ELR (cell line): ENCODE measurements at regions not wholly inside any gene's neighbourhood (a gene's known extent, or its start where the extent isn't known, plus 50 kb on each side); places are given as distances from the start of the nearest gene placed in this dataset.
"Not testable (repeated sequence)": the region's sequence is repeated elsewhere in the genome, so short reads cannot be mapped to it uniquely, and the experiment has no call there.

ENCODE experiments used
- DNase-seq: peaks from one replicate; pipeline ENCODE4 v3.0.0-alpha.2; 2015; ENCODE audit warnings: low read depth

DNA sequence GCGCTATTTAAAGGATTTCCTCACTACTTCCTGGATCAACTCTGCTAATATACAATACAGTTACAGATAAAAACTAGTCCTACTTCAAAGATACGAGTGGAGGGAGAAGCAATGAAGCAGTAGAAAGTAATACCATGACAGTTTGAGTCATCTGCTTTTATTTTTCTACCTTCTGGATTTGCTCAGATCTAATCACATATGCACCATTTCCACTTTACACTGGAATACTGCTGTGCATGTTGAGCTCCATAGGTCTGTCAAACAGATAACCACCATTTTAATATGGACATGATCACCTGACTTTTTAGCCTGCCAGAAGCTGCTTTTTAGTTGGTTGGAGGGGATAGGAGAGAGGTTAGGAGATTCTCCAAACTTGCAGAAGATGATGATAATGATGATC lies 92.5 kb downstream of the MMUT start:
- DNase-seq, result no peak

DNA sequence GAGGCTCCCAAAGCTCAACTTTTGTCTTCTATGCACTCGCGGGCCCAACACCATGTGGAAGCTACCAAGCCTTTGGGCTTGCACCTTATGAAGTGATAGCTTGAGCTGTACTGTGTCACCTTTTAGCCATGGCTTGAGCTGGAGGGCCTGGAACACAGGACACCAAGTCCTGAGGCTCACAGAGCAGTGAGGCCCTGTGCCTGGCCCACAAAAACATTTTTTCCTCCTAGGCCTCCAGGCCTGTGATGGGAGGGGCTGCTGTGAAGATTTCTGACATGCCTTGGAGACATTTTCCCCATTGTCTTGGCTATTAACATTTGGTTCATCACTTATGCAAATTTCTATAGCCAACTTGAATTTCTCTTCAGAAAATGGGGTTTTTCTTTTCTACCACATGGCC lies 96.5 kb downstream of the MMUT start:
- DNase-seq, result no peak

DNA sequence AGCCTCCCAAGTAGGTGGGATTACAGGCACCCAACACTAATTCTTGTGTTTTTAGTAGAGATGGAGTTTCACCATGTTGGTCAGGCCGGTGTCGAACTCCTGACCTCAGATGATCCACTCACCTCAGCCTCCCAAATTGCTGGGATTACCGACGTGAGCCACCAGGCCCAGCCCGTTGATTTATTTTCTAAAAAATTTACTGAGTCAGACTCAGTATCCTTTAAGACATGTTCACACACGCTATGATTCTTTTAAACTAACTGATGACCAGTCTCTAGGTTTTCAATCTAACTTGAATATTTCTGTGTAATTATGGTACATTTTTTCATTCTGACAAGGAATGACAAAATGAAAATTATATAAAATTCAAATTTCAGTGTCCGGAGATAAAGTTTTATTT lies 114.5 kb downstream of the MMUT start:
- no peak for DNase-seq

DNA sequence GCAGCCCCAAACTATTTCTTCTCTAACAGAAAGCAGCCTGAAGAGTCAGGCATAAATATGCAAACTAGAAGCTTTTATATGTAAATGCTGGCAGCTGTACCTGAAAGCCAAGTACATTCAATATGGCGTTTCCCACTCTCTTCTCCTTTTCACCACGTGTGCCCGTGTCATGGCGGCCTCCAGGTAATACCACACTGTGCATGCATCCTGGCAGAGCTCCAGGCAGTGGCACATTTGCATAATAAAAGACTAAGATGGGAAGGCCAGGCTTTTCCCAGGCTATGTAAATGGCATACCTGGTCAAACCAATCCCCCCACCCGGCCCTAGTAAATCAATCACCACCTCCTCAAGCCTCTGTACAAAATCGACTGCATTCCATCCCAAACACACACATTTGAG lies 120.6 kb downstream of the MMUT start:
- DNase-seq, result no peak

DNA sequence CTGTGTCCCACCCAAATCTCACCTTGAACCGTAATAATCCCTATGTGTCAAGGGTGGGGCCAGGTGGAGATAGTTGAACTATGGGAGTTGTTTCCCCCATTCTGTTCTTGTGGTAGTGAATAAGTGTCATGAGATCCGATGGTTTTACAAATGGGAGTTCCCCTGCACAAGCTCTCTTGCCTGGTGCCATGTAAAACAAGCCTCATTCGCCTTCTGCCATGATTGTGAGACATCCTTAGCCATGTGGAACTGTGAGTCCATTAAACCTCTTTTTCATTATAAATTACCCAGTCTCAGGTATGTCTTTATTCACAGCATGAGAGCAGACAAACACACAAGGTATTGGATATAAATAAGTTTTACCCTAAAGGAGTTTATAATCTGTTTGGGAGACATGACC lies 121.2 kb downstream of the MMUT start:
- no peak for DNase-seq

DNA sequence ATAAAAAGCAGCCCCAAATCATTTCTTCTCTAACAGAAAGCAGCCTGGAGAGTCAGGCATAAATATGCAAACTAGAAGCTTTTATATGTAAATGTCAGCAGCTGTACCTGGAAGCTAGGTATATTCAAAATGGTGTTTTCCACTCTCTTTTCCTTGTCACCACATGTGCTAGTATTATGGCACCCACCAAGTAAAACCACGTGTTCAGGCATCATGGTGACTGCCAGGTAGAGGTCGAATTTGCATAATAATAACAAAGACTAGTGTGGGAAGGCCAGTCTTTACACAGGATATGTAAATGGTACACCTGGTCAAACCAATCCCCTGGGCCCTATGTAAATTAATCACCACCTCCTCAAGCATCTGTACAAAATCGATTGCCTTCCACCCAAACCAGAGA lies 124.0 kb downstream of the MMUT start:
- DNase-seq, result no peak

DNA sequence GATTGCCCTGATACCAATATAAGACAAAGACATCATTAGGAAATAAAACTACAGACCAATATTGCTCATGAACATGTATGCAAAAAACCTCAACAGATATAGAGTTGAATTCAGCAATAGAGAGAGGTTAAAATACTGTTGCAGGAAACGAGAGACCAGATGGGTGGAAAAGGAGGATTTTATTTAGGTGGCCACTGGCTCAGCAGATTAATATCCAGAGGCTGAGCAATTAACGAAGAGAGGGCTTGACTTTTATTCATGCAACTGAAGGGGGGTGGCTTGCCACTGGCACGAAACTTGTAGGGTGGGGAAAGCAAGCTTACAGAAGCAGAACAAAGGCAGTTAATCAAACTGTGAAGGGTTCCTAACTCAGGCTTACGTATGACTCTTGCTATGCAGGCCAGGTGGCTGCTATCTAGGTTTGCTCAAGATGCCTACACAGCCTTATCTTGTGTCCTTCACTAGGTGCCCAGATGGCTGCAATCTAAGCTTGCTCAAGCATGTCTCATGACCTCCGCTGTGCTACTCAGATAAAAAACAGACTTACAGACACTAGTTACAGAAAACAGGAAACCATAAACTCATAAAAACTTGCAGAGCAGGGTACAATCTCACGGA lies 126.4 kb downstream of the MMUT start:
- no peak for DNase-seq

DNA sequence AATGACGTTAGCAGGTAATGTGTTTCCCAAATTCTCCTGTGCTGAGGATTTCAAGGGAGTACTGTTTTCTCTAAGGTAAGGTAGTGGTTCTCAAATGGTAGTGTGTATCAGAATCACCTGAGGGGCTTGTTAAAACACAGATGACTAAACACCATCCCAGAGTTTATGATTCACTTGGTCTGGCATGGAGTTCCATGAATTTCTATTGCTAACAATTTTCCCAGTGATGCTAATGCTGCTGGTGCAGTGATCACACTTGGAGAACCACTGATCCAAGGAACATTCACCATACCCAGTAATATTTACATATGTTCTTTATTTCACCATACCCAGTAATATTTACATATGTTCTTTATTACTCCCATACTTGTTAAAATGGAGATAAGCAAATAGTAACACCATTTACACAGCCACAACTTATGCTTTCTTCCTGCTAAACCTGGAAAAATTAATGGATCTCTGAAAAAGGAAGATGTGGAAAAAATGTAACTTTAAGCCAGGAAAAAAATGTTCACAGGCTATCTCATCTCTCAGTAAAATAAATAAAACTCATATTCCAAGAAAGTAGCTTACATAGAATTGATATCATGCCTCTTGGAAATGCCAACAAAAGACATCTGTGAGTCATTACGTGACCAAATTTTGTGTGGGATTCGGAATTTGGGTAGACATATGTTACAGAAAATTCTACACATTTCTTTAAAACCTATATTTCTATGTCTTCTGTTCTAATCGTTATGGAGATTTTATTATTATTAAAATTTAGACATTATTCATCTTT lies 129.5 kb downstream of the MMUT start:
- peak; percentile 27 for DNase-seq

DNA sequence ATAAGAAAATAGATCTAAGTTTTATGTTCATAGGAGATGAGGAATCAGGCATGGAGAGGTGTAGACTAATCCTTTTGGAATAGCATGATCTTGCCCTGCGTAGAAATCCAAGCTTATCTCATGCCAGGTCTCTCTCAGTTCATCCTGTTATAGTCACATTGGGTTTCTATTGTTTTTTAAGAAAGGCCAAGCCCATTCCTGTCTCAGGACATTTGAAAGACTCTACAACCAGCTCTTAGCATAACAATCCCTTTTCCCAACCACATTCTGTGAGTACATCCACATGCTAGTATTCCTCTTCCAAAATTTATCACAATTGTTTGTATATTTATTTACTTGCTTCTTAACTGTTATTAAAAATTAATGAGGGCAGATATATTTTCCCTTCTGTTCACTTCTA lies 130.3 kb downstream of the MMUT start:
- DNase-seq, result no peak

DNA sequence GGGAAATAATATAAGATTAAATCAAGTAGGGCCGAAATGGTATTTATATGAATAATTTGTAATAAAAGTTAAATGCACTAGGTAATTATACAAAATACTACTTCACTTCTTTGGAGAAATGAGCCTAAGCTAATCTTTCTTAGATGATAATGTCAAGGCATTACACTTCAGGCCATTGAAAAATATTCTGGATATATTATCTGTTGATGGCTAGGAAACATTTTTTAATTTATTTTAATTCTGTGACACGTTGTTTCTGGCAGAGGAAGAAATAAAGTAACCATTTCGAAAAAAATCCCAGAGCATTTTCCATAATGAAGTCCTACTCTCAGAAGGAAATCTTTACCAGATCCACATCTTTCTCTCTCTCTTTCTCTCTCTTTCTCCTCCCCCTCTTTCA lies 133.9 kb downstream of the MMUT start:
- no peak for DNase-seq

DNA sequence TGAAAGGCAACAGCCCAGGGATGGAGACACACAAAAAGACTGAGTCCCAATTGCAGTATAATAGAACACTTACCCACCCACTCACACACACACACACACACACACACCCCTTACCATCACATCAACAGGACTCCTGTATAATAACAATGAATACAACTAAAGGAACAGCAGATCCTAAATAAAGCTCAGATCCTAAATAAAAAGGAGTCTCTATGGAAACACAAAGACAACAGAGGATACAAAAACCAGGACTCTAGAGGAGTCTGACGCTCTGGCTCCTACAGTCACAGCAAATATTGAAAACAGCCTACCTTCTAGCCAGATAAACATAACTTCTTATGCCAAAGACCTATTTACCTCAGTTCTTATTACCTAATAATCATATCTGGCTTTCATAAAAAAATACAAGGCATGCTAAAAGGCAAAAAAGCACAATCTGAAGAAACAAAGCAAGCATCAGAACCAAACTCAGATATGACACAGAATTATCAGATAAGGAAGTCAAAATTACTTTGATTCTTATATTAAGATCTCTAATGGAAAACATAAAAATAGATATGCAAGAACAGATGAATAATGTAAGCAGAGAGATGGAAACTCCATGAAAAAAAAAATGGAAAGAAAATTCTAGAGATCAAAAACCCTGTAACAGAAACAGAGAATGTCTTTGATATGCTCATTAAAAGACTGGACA lies 134.9 kb downstream of the MMUT start:
- no peak for DNase-seq

DNA sequence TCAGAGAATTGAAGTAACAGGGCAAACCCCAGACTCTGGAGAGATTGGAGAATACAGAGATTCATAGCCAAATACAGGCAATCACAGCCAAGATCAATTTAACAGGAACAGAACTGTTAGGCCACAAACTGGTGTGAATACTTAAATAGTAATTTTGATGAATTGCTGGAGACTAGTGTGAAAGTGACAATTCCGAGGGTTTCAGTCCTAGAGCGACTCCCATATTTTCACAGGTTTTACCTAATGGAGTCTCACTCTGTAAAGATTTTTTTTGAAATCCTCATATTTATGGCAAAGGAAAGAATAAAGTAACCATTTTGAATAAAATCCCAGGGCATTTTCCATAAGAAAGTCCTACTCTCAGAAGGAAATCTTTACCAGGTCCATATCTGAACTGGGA lies 135.5 kb downstream of the MMUT start:
- DNase-seq, result no peak

DNA sequence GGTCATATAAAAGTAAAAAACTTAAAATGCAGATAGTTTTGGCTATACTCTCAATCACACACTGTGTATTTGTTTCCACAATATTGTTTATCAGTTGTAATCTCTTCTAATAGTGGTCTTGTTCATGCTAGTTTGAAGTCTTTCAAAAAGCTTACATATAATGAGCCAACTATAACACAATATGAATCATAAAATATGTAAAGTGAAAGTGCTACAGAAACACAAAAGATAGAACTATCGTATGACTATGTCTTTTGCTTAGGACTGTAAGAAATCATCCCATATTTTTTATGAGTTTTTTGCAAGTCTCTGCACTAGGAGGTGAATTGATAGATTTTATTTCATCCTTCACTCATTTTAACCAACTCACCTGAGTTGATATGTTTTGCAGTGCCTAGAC lies 136.0 kb downstream of the MMUT start:
- DNase-seq, result peak; percentile 27

DNA sequence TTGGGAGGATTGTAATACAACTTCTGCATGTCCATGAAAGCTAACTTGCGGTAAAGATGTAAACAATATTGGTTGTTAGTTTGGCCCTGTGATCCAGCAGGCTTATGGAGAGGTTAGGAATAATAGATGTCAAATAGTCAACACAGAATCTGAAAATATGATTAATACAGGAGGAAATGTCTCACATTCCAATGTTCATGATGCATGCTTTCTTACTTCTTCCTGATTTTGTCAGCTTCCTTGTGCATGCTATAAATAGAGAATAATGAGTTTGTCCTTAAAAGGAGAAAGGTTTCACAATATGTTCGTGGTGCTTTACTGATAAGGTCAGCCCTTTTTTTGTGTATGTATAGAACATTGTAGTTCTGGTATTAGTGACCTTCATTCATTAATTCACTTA lies 136.7 kb downstream of the MMUT start:
- peak; percentile 86 for DNase-seq

DNA sequence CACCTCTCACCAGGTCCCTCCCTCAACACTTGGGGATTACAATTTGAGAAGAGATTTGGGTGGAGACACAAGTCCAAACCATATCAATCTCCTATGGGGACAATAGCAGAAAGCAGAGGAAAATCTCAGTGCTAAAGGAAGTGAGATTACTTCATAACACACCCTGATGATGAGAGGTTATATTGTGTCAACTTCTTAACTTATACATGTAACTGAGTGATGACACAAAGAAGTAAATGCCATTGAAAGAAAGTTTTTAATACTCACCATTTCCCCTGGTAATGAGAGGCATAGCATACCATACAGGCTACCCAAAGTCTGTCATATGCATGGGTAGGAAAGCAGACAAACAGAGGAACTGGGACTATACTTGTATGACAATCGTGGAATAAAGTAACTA lies 137.2 kb downstream of the MMUT start:
- DNase-seq, result peak; percentile 27

DNA sequence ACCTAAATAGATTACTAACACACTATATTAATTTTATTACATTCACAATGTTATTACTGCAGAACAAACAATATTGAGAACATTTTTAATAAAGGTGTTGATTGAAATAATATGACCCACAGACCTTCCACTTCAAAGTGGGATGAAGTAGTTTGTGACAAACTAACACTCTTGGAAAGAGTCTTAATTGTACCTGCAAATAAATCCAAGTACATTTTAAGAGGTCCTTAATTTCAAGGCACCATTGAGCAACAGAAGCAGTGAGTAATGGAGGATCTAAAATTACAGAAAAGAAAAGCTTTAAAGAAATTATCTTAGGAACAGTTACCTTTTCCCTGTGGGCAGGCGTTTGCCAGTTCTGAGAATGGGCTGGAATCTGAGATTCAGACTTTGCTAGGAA lies 140.2 kb downstream of the MMUT start:
- DNase-seq, result no peak

DNA sequence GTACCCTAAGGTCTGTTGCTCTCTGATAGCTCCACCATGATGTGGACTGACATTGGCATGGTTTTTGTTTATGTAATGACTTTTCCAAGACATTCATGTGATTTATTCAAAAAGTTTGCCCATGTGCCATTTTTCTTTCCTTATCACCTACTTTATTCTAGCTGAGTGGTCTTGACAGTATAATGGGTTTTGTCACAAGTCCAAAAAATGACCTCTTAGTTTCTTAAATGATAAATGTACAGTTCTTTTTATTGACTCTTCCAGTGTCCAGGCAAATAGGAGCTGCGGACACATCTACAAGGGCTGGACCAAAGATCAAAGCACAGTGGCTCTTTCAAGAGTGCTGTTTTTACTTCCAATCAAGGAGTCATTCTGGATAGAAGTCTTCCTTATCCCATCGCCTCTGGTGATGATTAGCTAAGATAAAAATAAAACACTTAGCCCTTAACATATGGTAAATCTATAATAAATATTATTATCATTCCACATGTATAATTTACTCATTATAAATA lies 141.4 kb downstream of the MMUT start:
- DNase-seq, result no peak

DNA sequence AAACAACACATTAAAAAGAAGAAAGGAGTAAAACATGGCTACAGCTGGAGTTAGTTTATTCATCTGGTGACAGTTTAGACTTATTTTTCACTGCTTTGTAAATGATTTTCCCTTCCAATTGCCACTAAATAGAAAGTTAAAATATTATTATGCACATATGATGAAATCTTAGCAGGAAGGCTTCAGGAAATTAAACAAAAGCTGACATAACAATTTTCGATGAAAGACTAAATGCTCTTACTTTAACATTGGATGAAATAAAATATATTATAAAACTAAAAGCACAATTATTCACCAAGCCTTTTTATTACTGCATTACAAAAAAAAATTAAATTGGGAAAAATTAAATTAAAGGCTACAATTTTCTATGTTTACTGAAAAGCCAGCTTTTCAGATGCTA lies 158.0 kb downstream of the MMUT start:
- DNase-seq, result no peak

DNA sequence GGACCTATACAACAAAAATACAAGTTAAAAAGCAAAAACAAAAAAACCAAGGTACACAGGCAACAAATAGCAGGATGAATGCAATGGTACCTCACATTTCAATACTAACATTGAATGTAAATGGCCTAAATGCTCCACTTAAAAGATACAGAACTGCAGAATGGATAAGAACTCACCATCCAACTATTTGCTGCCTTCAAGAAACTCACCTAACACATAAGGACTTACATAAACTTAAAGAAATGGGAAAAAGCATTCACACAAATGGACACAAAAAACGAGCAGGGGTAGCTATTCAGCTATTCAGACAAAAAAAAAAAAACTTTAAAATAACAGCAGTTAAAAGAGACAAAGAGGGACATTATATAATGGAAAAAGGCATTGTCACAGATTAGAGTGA lies 158.7 kb downstream of the MMUT start:
- DNase-seq, result not testable (repeated sequence)

DNA sequence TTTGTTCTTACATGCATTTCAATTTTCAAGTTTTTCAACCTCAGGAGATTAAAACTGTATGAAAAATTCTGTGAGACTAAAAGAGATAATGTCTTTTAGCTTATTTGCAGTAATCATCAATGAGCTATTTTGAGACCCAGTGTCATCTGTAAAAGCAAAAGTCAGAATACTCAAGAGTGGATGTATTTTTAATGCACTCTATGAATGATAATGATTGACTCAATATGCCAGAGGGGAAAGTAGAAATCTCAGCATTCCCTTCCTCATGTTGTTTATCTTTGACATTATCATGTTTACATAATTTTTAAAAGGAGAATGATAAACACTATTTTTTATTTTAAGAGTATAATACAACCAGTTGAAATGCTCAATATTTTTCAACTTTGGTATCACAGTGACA lies 162.1 kb downstream of the MMUT start:
- DNase-seq, result no peak

DNA sequence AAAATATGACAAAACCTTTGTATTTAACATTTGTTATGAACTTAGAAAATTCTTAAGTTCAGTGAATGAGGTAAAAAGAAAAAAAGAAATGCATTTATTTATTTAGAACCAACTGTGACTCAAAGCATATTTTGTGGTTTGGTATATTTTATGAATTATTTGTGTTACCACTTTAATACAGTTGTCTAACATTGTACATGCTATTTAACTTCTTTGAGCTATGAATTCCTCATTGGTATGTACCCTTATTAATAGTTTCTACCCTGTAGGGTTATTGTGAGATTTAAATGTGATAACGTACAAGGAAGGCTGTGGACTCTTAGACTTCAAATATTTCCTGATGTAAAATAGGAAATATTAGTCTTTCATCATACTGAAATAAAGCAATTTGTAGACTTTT lies 162.6 kb downstream of the MMUT start:
- peak; percentile 19 for DNase-seq

DNA sequence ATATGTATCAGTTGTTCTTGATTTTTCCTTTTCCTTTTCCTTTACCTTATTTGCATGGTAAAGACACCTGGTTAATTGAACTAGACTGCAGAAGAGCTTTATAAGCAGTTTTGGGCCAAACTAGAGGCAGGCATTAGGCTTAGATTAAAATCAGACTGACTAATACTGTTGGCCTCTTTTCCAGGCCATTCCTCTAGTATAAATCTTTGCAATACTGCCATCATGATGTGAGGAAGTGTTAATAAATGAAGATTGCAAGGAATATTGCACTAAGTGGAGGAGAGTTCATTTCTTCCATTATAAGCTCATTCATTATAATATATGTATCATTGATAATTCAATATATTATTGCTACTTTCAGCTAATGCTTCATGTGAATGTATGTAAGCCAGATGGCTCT lies 163.8 kb downstream of the MMUT start:
- peak; percentile 8 for DNase-seq

DNA sequence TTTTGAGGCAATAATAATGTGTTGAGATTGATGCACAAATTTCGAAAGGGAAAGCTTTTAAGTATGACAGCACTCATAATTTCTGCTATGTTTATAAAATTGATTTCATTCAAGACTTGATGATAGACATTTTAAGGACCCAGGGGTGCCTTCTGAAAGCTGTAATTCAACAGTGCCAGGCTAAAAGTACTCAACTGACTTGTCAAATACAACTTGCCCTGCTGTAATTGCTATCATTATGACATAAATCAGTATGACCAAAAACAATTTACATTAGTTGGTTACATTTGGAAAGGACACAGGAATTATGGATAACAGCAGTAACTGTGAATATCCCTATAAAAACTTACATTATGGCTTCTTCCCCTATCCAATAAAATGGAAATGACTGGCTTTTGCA lies 178.9 kb downstream of the MMUT start:
- DNase-seq, result no peak
